Stimulated activated CD4-positive, alpha-beta T cell treated with anti-CD3 and anti-CD28 coated beads, Interleukin-1b, Interleukin-23, amount 100 ng/mL, for 1 hour (primary cell): ENCODE measurements at regions not wholly inside any gene's neighbourhood (a gene's known extent, or its start where the extent isn't known, plus 50 kb on each side); places are given as distances from the start of the nearest gene placed in this dataset.
"Not testable (repeated sequence)": the region's sequence is repeated elsewhere in the genome, so short reads cannot be mapped to it uniquely, and the experiment has no call there.

ENCODE experiments used
- DNase-seq, 2 donors: peaks; one replicate each; pipeline ENCODE4 v3.0.0-alpha.2; 2020; ENCODE audit warnings: low read depth in 2 of 2

DNA sequence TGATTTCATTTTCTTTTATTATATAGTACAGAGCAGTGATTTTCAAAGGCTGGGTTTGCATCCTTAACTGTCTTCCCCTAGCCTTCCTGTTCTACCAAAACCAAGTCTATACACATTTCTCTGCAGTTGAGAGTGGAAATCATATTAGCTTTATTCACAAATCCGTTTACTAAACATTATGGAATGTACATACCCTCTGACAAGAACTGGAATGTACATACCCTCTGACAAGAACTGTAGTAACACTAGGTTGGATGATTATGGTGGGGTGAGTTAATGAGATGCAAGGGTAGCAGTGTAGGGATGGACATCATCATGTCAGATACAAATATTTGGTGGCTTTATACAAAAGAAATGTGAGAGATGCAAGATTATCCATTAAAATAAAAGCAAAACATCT lies 154.8 kb downstream of the CYB561 start:
- no peak for DNase-seq

DNA sequence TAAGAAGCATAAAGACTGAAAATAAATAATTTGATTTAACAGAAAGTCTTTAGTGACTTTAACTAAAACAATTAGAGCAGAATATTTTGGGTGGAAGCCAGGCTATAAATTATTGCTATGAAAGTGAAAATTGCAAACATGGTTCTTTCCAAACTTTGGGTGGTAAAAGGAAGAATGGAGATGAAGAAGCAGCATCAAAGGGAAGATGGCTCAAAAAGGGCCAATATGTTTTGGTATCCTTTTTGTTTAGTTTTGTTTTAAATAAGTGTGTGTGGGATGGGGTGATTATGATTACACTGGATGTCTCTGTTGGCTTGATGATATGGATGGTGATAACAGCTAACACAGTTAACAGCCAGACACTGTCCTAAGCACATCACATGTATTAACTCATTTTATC lies 153.7 kb downstream of the CYB561 start:
- DNase-seq, result no peak

GRCh38 chr17:63293323-63294075 lies 152.6 kb downstream of the CYB561 start:
- no peak for DNase-seq

- no peak for DNase-seq
These were observed 151.3 kb downstream of the CYB561 start for GRCh38 chr17:63294776-63295175.

GRCh38 chr17:63295288-63295687 lies 150.8 kb downstream of the CYB561 start:
- no peak for DNase-seq

DNA sequence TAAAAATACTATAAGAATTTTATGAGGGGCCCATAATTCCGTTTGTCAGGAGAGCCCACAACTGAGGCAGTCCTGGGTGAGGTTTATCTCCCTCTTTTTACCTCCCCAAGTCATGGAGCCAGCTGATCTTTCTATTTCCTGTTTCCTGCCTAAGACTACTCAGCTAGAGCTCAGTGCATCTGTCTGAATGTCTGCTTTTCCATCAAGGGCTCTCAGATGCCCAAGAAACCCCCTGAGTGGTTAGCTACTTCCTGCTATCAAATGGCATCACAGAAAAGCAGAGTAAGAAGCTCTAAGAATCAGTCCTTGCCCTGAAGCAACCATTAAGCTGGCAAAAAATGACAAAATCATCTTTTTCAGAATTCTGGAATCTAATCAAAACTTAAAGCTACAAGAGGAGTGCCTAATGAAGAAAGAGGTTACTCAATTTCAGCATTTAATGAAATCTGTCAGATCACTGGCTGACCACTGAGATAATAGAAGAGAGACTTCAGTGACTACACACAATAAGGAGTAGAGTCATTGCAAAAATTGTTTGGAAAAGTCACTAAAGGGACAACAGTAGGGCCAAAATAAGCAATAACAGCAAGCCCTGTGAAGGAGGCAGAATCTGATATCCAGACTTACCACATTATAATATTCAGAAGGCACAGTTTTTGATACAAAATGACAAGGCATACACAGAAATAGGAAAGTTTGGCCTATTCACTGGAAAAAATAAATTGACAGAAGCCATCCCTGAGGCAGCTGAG lies 150.1 kb downstream of the CYB561 start:
- no peak for DNase-seq

- DNase-seq, result not testable (repeated sequence)
These were observed 147.2 kb downstream of the CYB561 start for GRCh38 chr17:63298916-63299315.

DNA sequence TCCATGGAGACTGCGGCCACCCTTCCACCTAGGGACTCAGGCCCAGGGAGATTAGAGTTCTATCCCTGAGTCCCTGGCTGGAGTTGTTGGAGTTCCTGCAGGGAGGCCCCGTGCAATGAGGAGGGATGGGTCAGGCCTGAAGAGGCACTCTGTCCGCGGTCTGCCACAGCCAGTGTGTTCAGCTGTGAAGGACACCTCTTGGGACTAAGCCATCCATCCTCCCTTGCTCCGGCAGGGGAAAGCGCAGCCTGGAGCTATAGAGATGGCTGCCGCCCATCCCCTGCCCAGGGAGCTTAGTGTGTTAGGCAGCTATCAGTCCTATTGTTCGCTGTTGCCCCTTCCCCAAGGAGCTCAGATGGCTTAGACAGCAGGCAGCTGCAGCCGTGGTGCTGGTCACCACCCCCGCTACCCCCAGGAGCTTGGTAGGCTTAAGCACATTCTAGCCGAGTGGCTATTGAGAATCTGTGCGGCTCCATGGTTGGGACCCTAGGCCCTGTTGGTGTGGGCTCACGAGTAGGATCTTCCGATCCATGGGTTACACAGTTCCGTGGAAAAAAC lies 141.3 kb downstream of the CYB561 start:
- DNase-seq, result no peak

DNA sequence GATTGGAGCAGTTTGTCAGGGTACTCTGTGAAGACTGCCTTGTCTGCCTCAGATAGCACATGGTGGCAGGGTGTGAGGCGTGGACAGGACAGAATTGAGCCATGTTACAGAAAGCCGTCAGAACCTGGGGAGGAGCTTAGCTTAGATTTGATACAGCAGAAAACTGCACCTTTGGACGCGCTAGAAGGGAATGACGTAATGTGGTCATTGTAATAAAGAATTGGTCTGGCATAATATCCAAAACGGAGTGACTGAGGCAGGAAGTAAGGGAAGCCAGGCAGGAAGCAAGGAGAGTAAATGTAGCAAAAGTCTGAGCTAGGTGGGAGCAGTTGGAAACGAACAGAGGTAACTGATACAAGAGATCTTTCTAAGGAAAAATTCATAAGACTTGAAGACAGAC lies 140.2 kb downstream of the CYB561 start:
- DNase-seq, result no peak

DNA sequence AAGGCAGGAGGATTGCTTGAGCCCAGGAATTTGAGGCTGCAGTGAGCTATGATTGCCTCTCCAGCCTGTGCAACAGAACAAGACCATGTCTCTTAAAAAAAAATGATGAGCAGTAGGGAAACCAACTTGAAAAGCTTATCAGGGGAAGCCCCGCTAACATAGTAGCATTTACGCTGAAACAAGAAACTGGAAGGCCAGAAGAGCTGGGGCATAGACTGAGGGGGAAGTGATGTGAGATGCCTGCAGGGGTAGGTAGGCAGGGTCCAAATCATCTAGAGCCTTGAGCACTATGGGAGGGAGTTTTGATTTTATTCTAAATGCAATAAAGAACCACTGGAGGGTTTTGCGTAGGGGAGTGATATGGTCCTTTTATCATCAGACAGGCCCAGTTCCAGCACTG lies 139.3 kb downstream of the CYB561 start:
- DNase-seq, result no peak

GRCh38 chr17:63308272-63308671 lies 137.8 kb downstream of the CYB561 start:
- no peak for DNase-seq

- DNase-seq, result no peak
These were observed 137.1 kb downstream of the CYB561 start for GRCh38 chr17:63309021-63309420.

DNA sequence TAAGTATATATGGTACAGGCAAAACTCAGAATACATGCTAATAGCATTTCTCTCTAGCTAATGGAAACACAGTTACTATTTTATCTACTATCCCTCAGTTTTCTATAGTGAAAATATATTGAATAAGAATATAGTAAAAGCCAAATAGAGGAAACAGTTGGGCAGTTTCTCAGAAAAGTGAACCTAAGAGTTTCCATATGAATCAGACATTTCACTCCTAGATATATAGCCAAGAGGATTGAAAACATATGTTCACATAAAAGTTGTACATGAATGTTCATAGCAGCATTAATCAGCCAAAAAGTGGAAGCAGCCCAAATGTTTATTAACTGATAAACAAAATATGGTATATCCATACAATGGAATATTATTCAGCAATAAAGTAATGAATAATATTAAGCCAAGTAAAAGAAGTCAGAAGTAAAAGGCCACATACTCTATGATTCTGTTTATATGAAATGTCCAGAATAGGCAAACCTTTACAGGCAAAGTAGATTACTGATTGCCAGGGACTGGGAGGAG lies 134.6 kb downstream of the CYB561 start:
- DNase-seq, result no peak

DNA sequence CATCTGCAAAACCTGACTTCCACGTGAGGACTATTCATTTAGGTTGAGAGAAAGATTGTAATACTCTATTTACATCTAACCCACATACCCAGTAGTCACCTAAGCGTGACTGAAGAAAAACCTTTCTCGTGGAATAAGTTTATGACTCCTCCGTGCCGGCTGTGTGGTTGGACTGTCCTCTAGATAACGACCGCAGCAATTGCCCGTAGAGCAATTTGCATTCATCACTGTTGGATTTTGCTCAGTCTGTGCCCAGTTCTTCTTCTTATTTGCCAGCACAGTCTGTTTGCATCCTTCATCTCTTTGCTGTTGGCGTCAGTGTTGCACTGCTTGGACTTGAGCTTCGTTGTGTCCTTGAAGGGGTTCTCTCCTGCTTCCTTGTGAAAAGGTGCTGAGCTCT lies 131.3 kb downstream of the CYB561 start:
- DNase-seq, result no peak

GRCh38 chr17:63316100-63316499 lies 130.0 kb downstream of the CYB561 start:
- DNase-seq, result no peak

DNA sequence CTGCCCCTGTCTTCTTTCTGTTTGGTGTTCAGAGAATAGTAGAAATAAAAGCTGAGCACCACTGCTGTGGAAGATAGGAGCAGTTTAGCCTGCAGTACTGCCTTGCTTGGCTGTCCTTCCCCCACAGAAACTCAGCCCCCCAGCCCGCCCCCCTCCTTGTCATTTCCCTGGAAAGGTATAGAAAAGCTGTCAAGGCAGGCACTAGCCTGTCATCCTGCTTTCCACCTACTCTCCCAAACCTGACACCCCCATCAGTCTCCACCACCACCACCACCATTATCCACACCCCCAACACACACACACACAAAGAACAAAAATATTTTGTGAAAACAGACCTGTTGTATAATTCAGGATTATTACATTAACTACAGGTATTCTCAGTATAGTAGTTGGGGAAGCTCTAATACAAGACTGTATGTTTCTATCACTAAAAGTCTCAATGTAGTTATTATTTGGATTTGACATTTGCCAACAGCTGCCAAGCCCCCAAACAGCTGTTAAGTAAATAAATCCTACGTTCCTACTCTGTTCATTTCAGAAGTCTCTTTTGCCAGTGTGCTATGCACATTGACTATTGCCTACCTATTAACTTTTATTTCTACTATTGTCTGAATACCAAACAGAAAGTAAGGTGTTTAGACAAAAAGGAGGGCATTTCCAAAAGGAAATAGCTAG lies 128.8 kb downstream of the CYB561 start:
- no peak for DNase-seq

DNA sequence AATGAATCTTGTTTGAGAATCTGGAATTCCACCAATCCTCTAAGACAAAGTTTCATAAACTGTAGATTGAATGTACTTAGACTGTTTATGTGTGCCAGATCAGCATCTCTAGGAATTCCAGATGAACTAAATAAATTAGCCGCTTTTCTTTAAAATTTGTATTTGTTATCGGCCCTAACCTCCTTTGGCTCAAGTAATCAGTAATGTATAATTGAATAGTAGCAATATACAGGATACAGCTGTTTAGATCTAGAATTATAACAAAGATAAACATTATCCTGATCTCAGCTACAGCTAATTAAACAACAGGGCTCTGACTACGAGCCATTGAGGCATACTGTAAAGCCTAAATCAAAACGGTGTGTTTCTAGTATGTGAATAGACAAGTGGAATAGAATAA lies 120.3 kb downstream of the CYB561 start:
- DNase-seq, result no peak

DNA sequence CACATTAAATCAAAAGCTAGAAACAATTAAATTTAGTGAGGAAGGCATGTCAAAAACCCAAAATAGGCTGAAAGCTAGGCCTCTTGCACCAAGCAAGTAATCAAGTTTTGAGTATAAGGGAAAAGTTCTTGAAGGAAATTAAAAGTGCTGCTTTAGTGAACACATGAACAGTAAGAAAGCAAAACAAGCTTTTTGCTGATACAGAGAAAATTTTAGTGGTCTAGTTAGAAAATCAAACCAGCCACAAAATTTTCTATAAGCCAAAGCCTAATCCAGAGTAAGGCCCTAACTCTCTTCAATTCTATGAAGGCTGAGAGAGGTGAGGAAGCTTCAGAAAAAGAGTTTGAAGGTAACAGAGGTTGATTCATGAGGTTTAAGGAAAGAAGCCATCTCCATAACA lies 116.2 kb downstream of the CYB561 start:
- DNase-seq, result no peak

DNA sequence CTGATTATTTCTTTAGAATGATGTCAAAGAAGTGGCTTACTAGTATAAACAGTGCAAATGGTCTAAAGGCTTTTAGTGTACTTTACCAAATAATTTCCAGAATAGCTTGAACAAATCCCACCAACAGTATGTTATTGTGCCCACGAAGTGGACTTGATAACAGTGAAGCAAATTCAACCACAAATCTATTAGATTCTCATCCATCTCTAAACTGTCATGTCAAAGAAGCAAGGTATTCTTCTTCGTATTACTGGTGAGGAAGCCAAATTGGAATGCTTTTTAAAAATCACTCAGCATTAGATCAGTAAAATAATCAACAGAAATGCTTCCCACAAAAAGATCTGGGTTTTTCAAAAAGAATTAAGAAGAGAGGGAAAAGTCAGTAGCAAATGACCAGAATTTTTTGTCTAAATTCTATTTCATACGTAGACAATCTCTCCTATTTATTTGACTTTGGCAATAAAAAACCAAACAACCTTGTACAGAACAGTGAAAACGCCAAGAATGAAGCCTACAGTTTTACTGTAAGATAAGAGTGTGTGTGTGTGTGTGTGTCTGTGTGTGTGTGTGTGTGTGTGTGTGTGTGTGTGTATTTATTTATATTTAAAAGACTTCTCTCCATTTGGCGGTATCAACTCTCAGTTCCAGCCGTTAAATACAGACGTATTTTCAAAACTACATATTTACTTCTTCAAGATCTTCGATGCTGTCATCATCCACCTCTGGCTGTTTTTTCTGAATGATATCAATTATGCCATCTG lies 114.6 kb downstream of the CYB561 start:
- no peak for DNase-seq

DNA sequence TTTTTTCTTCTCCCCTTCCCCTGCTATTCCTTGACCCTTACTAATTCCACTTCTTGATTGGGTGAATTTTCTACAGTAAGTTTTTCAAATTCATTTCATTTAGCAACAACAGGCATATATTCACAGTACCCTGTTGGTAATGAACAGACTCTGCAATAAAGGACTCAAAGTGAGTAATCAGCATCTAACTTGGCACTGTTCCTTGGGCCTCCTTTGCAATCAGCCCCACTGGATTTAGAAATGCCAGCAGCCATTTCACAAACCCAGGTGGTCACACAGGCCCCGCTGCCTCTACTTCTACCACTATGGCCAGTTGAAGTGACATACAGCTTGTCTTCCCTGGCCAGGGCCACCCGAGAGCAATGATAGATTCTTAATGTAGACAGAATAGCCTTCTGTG lies 113.8 kb downstream of the CYB561 start:
- DNase-seq, result no peak

- no peak for DNase-seq
These were observed 112.2 kb downstream of the CYB561 start for GRCh38 chr17:63333869-63334268.

DNA sequence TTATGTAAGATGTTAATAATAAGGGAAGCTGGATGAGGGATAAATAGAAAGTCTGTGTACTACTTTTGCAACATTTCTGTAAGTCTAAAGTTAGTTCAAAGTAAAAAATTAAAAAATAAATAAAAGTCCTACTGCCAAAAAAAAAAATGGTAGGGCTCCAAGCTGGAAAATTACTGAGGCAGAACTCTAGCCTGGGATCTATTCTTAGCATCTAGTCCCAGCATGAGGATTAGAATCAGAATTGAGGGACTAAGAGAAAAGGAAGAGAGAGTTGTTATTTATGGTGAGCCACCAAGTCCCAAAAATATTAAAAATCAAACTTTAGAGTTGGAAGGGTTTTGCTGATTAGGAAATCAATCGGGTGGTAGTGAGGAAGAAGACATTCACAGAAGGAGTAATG lies 110.3 kb downstream of the CYB561 start:
- DNase-seq, result no peak
